HCT116 (cell line): ENCODE measurements at regions not wholly inside any gene's neighbourhood (a gene's known extent, or its start where the extent isn't known, plus 50 kb on each side); places are given as distances from the start of the nearest gene placed in this dataset.

Source experiments
- ATAC-seq: fragments of 200-7000 bp; cut with Tn5 transposase; 2 replicates; pipeline ENCODE4 v1.9.1; 2020; ENCODE audit warnings: mild to moderate bottlenecking, moderate library complexity
- BruUV-seq: library from RNA; stranded (reverse); fragments of 400-500 nt; replicated peaks from 2 replicates; lab custom pipeline; 2021; lab: Mats Ljungman, UMichigan
- CTCF ChIA-PET: fragments of 300-600 bp; sonication (Branson Sonifier 250); formaldehyde crosslinking; loops from one replicate; lab custom pipeline; 2021; ENCODE audit warnings: antibody characterized with exemption; lab: Charles Lee
- POLR2A ChIA-PET: fragments of 300-600, 350-600 bp; sonication (Branson Sonifier 250); formaldehyde crosslinking; loops from one replicate; lab custom pipeline; 2021; ENCODE audit warnings: antibody characterized with exemption; lab: Charles Lee
- RAD21 ChIA-PET, 2 experiments: fragments of 300-600 bp; sonication (Branson Sonifier 250); formaldehyde crosslinking; loops; one replicate each; lab custom pipeline; 2023; ENCODE audit warnings: low total read pairs in 2 of 2; ENCODE audit not compliant: uncharacterized antibody in 2 of 2, unreplicated experiment in 2 of 2, low non-redundant PET in 1 of 2; lab: Charles Lee
- DNase-seq: peaks from one replicate; pipeline ENCODE4 v3.0.0-alpha.2; 2010; ENCODE audit warnings: low read depth, low spot score
- H2AFZ ChIP-seq: fragments of 200-600 bp; shearing (Covaris generic), sonication (generic); 2 replicates; pipeline ENCODE4 v1.6.1; 2017; ENCODE audit warnings: low read depth, mixed run types, mixed read lengths, antibody characterized with exemption, low read length; ENCODE audit not compliant: poor library complexity, severe bottlenecking
- H3K27ac ChIP-seq: 2 replicates; pipeline ENCODE4 v1.5.1; 2012; ENCODE audit warnings: low read depth, low read length
- H3K27me3 ChIP-seq: fragments of 200-600 bp; sonication (generic); 2 replicates; pipeline ENCODE4 v1.6.1; 2016; ENCODE audit warnings: mixed run types, low read length, mixed read lengths; ENCODE audit not compliant: insufficient read depth
- H3K36me3 ChIP-seq, 2 experiments: fragments of 200-500 bp in 1 of 2; fragments of 200-600 bp in 1 of 2; sonication (Bioruptor generic) in 1 of 2; sonication (generic) in 1 of 2; 2 replicates each; pipeline versions ENCODE4 v1.5.1 to v1.6.1; 2014 to 2016; ENCODE audit warnings: low read length in 2 of 2, inconsistent platforms in 1 of 2, mixed read lengths in 1 of 2, mixed run types in 1 of 2; ENCODE audit not compliant: insufficient read depth in 2 of 2, control insufficient read depth in 1 of 2
- H3K4me1 ChIP-seq, 2 experiments: fragments of 200-600 bp in 1 of 2; sonication (generic) in 1 of 2; 2 replicates each; pipeline versions ENCODE4 v1.5.1 to v1.6.1; 2012 to 2017; ENCODE audit warnings: low read length in 2 of 2, inconsistent platforms in 1 of 2, mild to moderate bottlenecking in 1 of 2, mixed read lengths in 1 of 2, mixed run types in 1 of 2, moderate library complexity in 1 of 2; ENCODE audit not compliant: insufficient read depth in 2 of 2, control insufficient read depth in 1 of 2
- H3K4me2 ChIP-seq: fragments of 200-600 bp; sonication (generic); 2 replicates; pipeline ENCODE4 v1.6.1; 2017; ENCODE audit warnings: mixed run types, low read length, mixed read lengths
- H3K4me3 ChIP-seq, 2 experiments: fragments of 200-600 bp in 1 of 2; sonication (generic) in 1 of 2; replicated peaks in 1 of 2; 2 replicates each; pipeline ENCODE4 v1.5.1; 2011 to 2016; ENCODE audit warnings: low read length in 2 of 2, control low read depth in 1 of 2, low read depth in 1 of 2, mild to moderate bottlenecking in 1 of 2, mixed read lengths in 1 of 2, mixed run types in 1 of 2
- H3K79me2 ChIP-seq: fragments of 200-600 bp; sonication (generic); 2 replicates; pipeline ENCODE4 v1.6.1; 2017; ENCODE audit warnings: mild to moderate bottlenecking, mixed run types, low read length, moderate library complexity, mixed read lengths; ENCODE audit not compliant: insufficient read depth
- H3K9ac ChIP-seq: fragments of 200-600 bp; sonication (generic); 2 replicates; pipeline ENCODE4 v1.6.1; 2016; ENCODE audit warnings: low read length, mixed read lengths
- H3K9me2 ChIP-seq: fragments of 200-600 bp; sonication (generic), shearing (Covaris generic); 2 replicates; pipeline ENCODE4 v1.6.1; 2017; ENCODE audit warnings: mixed run types, mild to moderate bottlenecking, moderate library complexity; ENCODE audit not compliant: insufficient read depth
- H3K9me3 ChIP-seq, 2 experiments: fragments of 200-500 bp in 1 of 2; fragments of 200-600 bp in 1 of 2; sonication (Bioruptor generic) in 1 of 2; sonication (generic) in 1 of 2; 2 replicates each; pipeline ENCODE4 v1.6.1; 2014 to 2017; ENCODE audit warnings: low read length in 2 of 2, mixed read lengths in 2 of 2, inconsistent platforms in 1 of 2, low read depth in 1 of 2, mild to moderate bottlenecking in 1 of 2, mixed run types in 1 of 2, moderate library complexity in 1 of 2; ENCODE audit not compliant: control insufficient read depth in 1 of 2, insufficient read depth in 1 of 2
- H4K20me1 ChIP-seq: fragments of 200-600 bp; sonication (generic), shearing (Covaris generic); 2 replicates; pipeline ENCODE4 v1.6.1; 2017; ENCODE audit warnings: mixed run types, mild to moderate bottlenecking, moderate library complexity; ENCODE audit not compliant: insufficient read depth
- CBX3 ChIP-seq: IDR thresholded peaks from 2 replicates; pipeline ENCODE4 v1.6.1; 2012; ENCODE audit warnings: low read depth
- POLR2A ChIP-seq: IDR thresholded peaks from 2 replicates; pipeline ENCODE4 v1.7.0; 2011; ENCODE audit warnings: borderline replicate concordance; ENCODE audit not compliant: insufficient read depth, insufficient read length; ENCODE audit errors: extremely low read depth
- SIN3A ChIP-seq: IDR thresholded peaks from 2 replicates; pipeline ENCODE4 v1.6.1; 2012; ENCODE audit warnings: low read depth
- SP1 ChIP-seq: IDR thresholded peaks from 2 replicates; pipeline ENCODE4 v1.6.1; 2012; ENCODE audit warnings: low read depth
- TCF7L2 ChIP-seq: IDR thresholded peaks from 2 replicates; pipeline ENCODE4 v1.7.0; 2011; ENCODE audit warnings: borderline replicate concordance, inconsistent platforms; ENCODE audit not compliant: insufficient read depth, insufficient read length; ENCODE audit errors: extremely low read depth
- ZNF274 ChIP-seq: fragments of 200-500 bp; sonication (Bioruptor generic); IDR thresholded peaks from 2 replicates; pipeline ENCODE4 v1.6.1; 2014; ENCODE audit warnings: mild to moderate bottlenecking, low read depth, low read length, inconsistent platforms
- intact Hi-C: fragments of 100-400 bp; cut with micrococcal nuclease; formaldehyde crosslinking; loops from 2 replicates; pipeline ENCODE4 v1.10.0; 2022
- TF ChIP-seq, protein P1 (sequence below): IDR thresholded peaks from 2 replicates; pipeline ENCODE4 v1.6.1; 2012
- TF ChIP-seq, protein P2 (sequence below): IDR thresholded peaks from 2 replicates; pipeline ENCODE4 v1.6.1; 2012; ENCODE audit warnings: low read depth

DNA sequence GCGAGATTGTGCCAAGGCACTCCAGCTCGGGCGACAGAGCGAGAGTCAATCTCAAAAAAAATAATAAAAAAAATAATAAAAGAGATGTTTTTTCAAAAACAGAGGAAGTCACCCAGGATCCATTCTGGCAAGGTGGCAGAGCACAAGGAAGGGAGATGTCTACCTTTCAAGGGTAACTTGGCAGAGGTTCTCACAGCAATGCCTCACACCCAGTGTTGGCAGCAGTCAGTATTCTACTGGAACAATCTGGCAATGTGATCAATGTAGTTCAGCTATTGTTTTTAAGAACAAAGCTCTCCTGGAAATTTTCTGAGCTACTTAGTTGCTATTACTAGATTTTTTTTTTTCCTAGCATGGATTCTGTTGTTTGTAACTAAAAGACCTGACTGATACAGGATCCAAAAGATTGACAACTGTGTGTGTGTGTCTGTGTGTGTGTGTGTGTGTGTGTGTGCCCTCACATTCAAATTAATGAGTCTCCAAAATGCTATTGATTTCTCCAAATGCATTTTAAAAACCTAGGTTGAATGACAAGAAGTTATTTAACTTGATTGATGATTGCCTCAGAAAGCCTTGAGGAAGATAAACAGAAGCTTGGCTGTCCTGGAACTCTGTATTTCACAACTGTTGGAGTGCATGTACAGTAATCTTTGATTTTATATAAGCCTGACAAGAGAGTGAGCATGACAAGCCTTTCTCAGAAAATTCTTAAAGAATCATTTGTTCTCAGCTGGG is 114.1 kb upstream of the RREB1 start:
- Histone ChIP-seq H3K4me1 (no peaks in the 10 kb centered on the region), H3K9me3 (no peaks in the 10 kb centered on the region), H3K27me3 (no peaks in the 10 kb centered on the region), H4K20me1 (no peaks in the 10 kb centered on the region), H3K4me3 (no peak overlapping the region), H3K9me2 (no peaks in the 10 kb centered on the region), H3K9ac (no peak overlapping the region), H3K79me2 (no peaks in the 10 kb centered on the region), H3K4me2 (no peak overlapping the region), H3K27ac (no peak overlapping the region), H3K36me3 (no peaks in the 10 kb centered on the region), H2AFZ (no peak overlapping the region)
- ChIA-PET POLR2A (no interaction called here), CTCF (no interaction called here), RAD21 (interaction anchor here in 1 of 2 experiments (0.8 kb wide), 1 partner anchor 215 kb away, joined by 4 read pairs; no protein-coding TSS in a partner anchor)
- TF ChIP-seq, protein P1, sequence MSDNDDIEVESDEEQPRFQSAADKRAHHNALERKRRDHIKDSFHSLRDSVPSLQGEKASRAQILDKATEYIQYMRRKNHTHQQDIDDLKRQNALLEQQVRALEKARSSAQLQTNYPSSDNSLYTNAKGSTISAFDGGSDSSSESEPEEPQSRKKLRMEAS = no peak
- TF ChIP-seq, protein P2, sequence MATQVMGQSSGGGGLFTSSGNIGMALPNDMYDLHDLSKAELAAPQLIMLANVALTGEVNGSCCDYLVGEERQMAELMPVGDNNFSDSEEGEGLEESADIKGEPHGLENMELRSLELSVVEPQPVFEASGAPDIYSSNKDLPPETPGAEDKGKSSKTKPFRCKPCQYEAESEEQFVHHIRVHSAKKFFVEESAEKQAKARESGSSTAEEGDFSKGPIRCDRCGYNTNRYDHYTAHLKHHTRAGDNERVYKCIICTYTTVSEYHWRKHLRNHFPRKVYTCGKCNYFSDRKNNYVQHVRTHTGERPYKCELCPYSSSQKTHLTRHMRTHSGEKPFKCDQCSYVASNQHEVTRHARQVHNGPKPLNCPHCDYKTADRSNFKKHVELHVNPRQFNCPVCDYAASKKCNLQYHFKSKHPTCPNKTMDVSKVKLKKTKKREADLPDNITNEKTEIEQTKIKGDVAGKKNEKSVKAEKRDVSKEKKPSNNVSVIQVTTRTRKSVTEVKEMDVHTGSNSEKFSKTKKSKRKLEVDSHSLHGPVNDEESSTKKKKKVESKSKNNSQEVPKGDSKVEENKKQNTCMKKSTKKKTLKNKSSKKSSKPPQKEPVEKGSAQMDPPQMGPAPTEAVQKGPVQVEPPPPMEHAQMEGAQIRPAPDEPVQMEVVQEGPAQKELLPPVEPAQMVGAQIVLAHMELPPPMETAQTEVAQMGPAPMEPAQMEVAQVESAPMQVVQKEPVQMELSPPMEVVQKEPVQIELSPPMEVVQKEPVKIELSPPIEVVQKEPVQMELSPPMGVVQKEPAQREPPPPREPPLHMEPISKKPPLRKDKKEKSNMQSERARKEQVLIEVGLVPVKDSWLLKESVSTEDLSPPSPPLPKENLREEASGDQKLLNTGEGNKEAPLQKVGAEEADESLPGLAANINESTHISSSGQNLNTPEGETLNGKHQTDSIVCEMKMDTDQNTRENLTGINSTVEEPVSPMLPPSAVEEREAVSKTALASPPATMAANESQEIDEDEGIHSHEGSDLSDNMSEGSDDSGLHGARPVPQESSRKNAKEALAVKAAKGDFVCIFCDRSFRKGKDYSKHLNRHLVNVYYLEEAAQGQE = no peak
- TF ChIP-seq ZNF274 = no peak
- no peak for TF ChIP-seq POLR2A
- DNase-seq (no peak), ATAC-seq (no peak)
- BruUV-seq = no TSS peak
- intact Hi-C loops = no loop called here

- Histone ChIP-seq H3K4me3 (no peak overlapping the region), H3K9me2 (no peaks in the 10 kb centered on the region), H3K4me1 (no peaks in the 10 kb centered on the region), H2AFZ (no peak overlapping the region)
- no TSS peak for BruUV-seq
- no peak for TF ChIP-seq CBX3
- no peak for TF ChIP-seq SP1
- TF ChIP-seq TCF7L2 = no peak
- TF ChIP-seq SIN3A = no peak
- TF ChIP-seq, all 23 proteins: peak for 0
- intact Hi-C loops = no loop called here
- Histone ChIP-seq H3K9me3 (no peaks in the 10 kb centered on the region), H3K27ac (no peak overlapping the region), H3K36me3 (no peaks in the 10 kb centered on the region), H4K20me1 (no peaks in the 10 kb centered on the region), H3K27me3 (no peaks in the 10 kb centered on the region), H3K79me2 (no peaks in the 10 kb centered on the region), H3K9ac (no peak overlapping the region), H3K4me2 (no peak overlapping the region)
- RAD21 ChIA-PET = no interaction called here
- POLR2A ChIA-PET = interaction anchor here (0.6 kb wide), 1 partner anchor 273 kb away, joined by 3 read pairs; no protein-coding TSS in a partner anchor
- CTCF ChIA-PET = no interaction called here
- no peak for ATAC-seq
- DNase-seq = no peak
Observed at GRCh38 chr6:6994796-6995195, 113.0 kb upstream of the RREB1 start.
